Spleen (tissue), 11 donors: ENCODE measurements at regions not wholly inside any gene's neighbourhood (a gene's known extent, or its start where the extent isn't known, plus 50 kb on each side); places are given as distances from the start of the nearest gene placed in this dataset.
"Not testable (repeated sequence)": the region's sequence is repeated elsewhere in the genome, so short reads cannot be mapped to it uniquely, and the experiment has no call there.

Source experiments
- DNase-seq: peaks from one replicate; pipeline ENCODE4 v3.0.0-alpha.2; 2020
- H3K27ac ChIP-seq, 8 donors: fragments of 200-600 bp; sonication (generic) in 7 of 8; 1 replicate in 4 of 8; 2 replicates in 4 of 8; pipeline versions ENCODE4 v1.5.0 to v1.8.0; 2016 to 2021; ENCODE audit warnings: inconsistent platforms in 4 of 8, mild to moderate bottlenecking in 4 of 8, moderate library complexity in 1 of 8
- H3K27me3 ChIP-seq, 7 donors: fragments of 200-600 bp; sonication (generic) in 6 of 7; replicated peaks in 1 of 7; 1 replicate in 4 of 7; 2 replicates in 3 of 7; pipeline versions ENCODE4 v1.5.0 to v1.8.0; 2016 to 2021; ENCODE audit warnings: inconsistent platforms in 3 of 7, mild to moderate bottlenecking in 1 of 7
- H3K36me3 ChIP-seq, 6 donors: fragments of 200-600 bp; sonication (generic) in 5 of 6; 1 replicate in 4 of 6; 2 replicates in 2 of 6; pipeline versions ENCODE4 v1.5.0 to v1.8.0; 2016 to 2021; ENCODE audit warnings: inconsistent platforms in 2 of 6
- H3K4me1 ChIP-seq, 6 donors: fragments of 200-600 bp; sonication (generic) in 5 of 6; 1 replicate in 3 of 6; 2 replicates in 3 of 6; pipeline versions ENCODE4 v1.5.0 to v1.8.0; 2016 to 2021; ENCODE audit warnings: inconsistent platforms in 3 of 6
- H3K4me3 ChIP-seq, 8 donors: fragments of 200-600 bp; sonication (generic) in 7 of 8; 1 replicate in 4 of 8; 2 replicates in 4 of 8; pipeline versions ENCODE4 v1.5.0 to v1.8.0; 2016 to 2021; ENCODE audit warnings: inconsistent platforms in 4 of 8, mild to moderate bottlenecking in 4 of 8, moderate library complexity in 2 of 8
- H3K9me3 ChIP-seq, 8 donors: fragments of 200-600 bp; sonication (generic) in 7 of 8; 1 replicate in 4 of 8; 2 replicates in 4 of 8; pipeline versions ENCODE4 v1.5.0 to v1.8.0; 2016 to 2021; ENCODE audit warnings: inconsistent platforms in 4 of 8
- CTCF ChIP-seq, 11 experiments: fragments of 200-600 bp in 7 of 11; fragments of 450-650 bp in 4 of 11; sonication (generic) in 4 of 11; IDR thresholded peaks in 8 of 11; conservative IDR thresholded peaks in 3 of 11; 1 replicate in 7 of 11; 2 replicates in 4 of 11; pipeline versions ENCODE4 v1.4.0 to v1.8.0; 2016 to 2021; ENCODE audit warnings: antibody characterized with exemption in 11 of 11, inconsistent platforms in 4 of 11, mild to moderate bottlenecking in 1 of 11
- POLR2A ChIP-seq, 3 donors: fragments of 450-650 bp; IDR thresholded peaks; one replicate each; pipeline ENCODE4 v1.5.1; 2017; ENCODE audit warnings: antibody characterized with exemption in 3 of 3, mild to moderate bottlenecking in 1 of 3
- POLR2AphosphoS5 ChIP-seq, 3 donors: sonication (generic); formaldehyde crosslinking; IDR thresholded peaks; one replicate each; pipeline ENCODE4 v1.5.1; 2017; ENCODE audit warnings: antibody characterized with exemption in 3 of 3
- WGBS, 5 donors: extraction: QIAGEN DNeasy Blood & Tissue Kit in 3 of 5; methylation state at CpG; one replicate each; pipeline versions ENCODE4 v1.1.5 to v1.1.7; 2013 to 2018; 5-methylcytosine and 5-hydroxymethylcytosine counted together
- intact Hi-C: fragments of 100-400 bp; cut with DNase I; formaldehyde crosslinking; loops from one replicate; pipeline ENCODE4 v1.15.0; 2023; ENCODE audit warnings: low total_unique reads
- donor health status: healthy with polysubstance abuse.
- donor health status: DM: no; HTN: no; CAD: no; lungs with moderate emphysema.
- donor health status: DM: no; HTN: no; CAD: no.
- donor health status: Bipolar disorder and iron deficiency.
- donor health status: healthy.
- donor health status: DM: no; HTN: no; CAD: no.
- donor health status: DM: yes; HTN: yes; CAD: no.

DNA sequence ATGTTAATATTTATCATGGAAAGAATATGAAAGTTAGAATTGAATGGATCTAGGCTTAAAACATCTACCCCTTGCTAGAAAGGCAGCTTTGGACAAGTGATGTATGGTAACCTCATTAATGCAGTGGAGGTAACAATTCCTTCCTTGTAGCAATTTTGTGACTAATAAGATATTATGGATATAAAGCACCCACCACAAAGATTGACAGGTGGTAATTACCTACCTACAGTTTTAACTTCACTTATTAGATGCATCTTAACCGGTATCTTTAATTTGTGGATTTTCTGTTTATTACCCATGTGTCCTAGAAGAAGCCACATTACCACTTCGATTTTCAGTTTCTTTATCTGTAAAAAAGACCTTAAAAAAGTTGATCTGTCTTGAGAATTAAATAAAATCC is 367.0 kb downstream of the DSC3 start:
- no peaks in the 10 kb centered on the region for H3K36me3 ChIP-seq
- H3K27me3 ChIP-seq = no peaks in the 10 kb centered on the region
- intact Hi-C loops = loop anchor here (10.0 kb wide), 1 partner anchor 61 kb away; no protein-coding TSS in a partner anchor
- H3K4me1 ChIP-seq = no peaks in the 10 kb centered on the region
- H3K4me3 ChIP-seq = no peak overlapping the region
- DNase-seq = no peak
- WGBS, 5 donors = 71 to 80% (median 73%) methylated on average over 2 of the region's 2 CpGs
- TF ChIP-seq POLR2A (IDR thresholded peaks at IDR 0.05) = no peak
- no peak for TF ChIP-seq CTCF (IDR thresholded peaks at IDR 0.05 in 8 of 11, conservative IDR thresholded peaks at IDR 0.05 in 3 of 11)
- TF ChIP-seq POLR2AphosphoS5 (IDR thresholded peaks at IDR 0.05) = no peak
- H3K9me3 ChIP-seq = no peaks in the 10 kb centered on the region
- no peak overlapping the region for H3K27ac ChIP-seq

- Histone ChIP-seq H3K27me3 (no peaks in the 10 kb centered on the region), H3K36me3 (no peaks in the 10 kb centered on the region), H3K4me1 (no peaks in the 10 kb centered on the region), H3K27ac (no peak overlapping the region), H3K4me3 (no peak overlapping the region), H3K9me3 (no peaks in the 10 kb centered on the region)
- intact Hi-C loops = loop anchor here (10.0 kb wide), 1 partner anchor 60 kb away; no protein-coding TSS in a partner anchor
- no peak for DNase-seq
- no peak for TF ChIP-seq POLR2AphosphoS5 (IDR thresholded peaks at IDR 0.05)
- no peak for TF ChIP-seq CTCF (IDR thresholded peaks at IDR 0.05 in 8 of 11, conservative IDR thresholded peaks at IDR 0.05 in 3 of 11)
- no peak for TF ChIP-seq POLR2A (IDR thresholded peaks at IDR 0.05)
- WGBS, 5 donors = 78 to 88% (median 83%) methylated on average over 4 of the region's 4 CpGs
These were observed 367.5 kb downstream of the DSC3 start for GRCh38 chr18:30675072-30675471.

DNA sequence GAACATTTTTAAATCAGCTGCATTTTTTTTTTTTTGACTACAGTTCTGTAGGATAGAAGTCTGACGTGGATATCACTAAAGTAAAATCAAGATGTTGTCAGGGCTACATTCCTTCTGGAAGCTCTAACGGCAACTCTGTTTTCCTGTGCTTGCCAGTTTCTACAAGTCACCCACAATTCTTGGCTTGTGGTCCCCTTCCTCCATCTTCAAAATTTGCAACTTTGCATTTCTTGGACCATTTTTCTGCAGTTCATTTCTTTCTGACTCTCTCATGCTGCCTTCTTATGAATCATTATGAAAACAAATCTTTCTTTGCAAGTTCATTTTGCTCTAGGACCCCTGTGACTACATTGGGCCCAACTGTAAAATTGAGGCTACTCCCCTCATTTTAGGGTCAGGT is 367.9 kb downstream of the DSC3 start:
- intact Hi-C loops = loop anchor here (10.0 kb wide), 1 partner anchor 60 kb away; no protein-coding TSS in a partner anchor

DNA sequence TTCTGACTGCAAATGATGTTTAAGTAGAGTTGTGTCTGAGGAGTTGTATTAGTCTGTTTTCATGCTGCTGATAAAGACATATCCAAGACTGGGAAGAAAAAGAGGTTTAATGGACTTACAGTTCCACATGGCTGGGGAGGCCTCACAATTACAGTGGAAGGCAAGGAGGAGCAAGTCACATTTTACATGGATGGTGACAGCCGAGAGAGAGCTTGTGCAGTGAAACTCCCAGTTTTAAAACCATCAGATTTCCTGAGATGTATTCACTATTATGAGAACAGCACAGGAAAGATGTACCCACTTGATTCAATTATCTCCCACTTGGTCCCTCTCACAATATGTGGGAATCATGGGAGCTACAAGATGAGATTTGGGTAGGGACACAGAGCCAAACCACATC is 370.1 kb downstream of the DSC3 start:
- H3K27me3 ChIP-seq, H3K36me3 ChIP-seq, H3K4me3 ChIP-seq, DNase-seq, H3K4me1 ChIP-seq, H3K27ac ChIP-seq: not testable (repeated sequence)
- 70 to 84% (median 81%) methylated on average over 1 of the region's 1 CpG for WGBS, 5 donors
- H3K9me3 ChIP-seq = peaks cover 0 to 14% (median 9%) of the 10 kb centered on the region in 8 donors
- intact Hi-C loops = loop anchor here (10.0 kb wide), 1 partner anchor 58 kb away; no protein-coding TSS in a partner anchor

More for the DNA sequence above, 367.9 kb downstream of the DSC3 start:
- Histone ChIP-seq H3K4me3 (no peak overlapping the region), H3K27ac (no peak overlapping the region), H3K27me3 (no peaks in the 10 kb centered on the region), H3K36me3 (no peaks in the 10 kb centered on the region), H3K9me3 (no peaks in the 10 kb centered on the region), H3K4me1 (no peaks in the 10 kb centered on the region)
- DNase-seq = no peak
- TF ChIP-seq POLR2AphosphoS5 (IDR thresholded peaks at IDR 0.05) = no peak
- no peak for TF ChIP-seq POLR2A (IDR thresholded peaks at IDR 0.05)
- TF ChIP-seq CTCF (IDR thresholded peaks at IDR 0.05 in 8 of 11, conservative IDR thresholded peaks at IDR 0.05 in 3 of 11) = no peak
- 75 to 85% (median 78%) methylated on average over 2 of the region's 2 CpGs for WGBS, 5 donors

GRCh38 chr18:30658306-30658705 is 384.2 kb downstream of the DSC3 start:
- Histone ChIP-seq H3K4me3 (no peak overlapping the region), H3K4me1 (no peaks in the 10 kb centered on the region), H3K27me3 (no peaks in the 10 kb centered on the region), H3K36me3 (no peaks in the 10 kb centered on the region), H3K27ac (no peak overlapping the region), H3K9me3 (peaks cover 0 to 35% (median 20%) of the 10 kb centered on the region in 8 donors)
- DNase-seq = no peak
- intact Hi-C loops = loop anchor here (5.0 kb wide), 1 partner anchor 49 kb away; no protein-coding TSS in a partner anchor
- WGBS, 5 donors = 78 to 100% (median 96%) methylated on average over 1 of the region's 1 CpG
- TF ChIP-seq POLR2A (IDR thresholded peaks at IDR 0.05) = no peak
- no peak for TF ChIP-seq POLR2AphosphoS5 (IDR thresholded peaks at IDR 0.05)
- TF ChIP-seq CTCF (IDR thresholded peaks at IDR 0.05 in 8 of 11, conservative IDR thresholded peaks at IDR 0.05 in 3 of 11) = no peak
